EH (cell line): ENCODE measurements at regions not wholly inside any gene's neighbourhood (a gene's known extent, or its start where the extent isn't known, plus 50 kb on each side); places are given as distances from the start of the nearest gene placed in this dataset.
"Not testable (repeated sequence)": the region's sequence is repeated elsewhere in the genome, so short reads cannot be mapped to it uniquely, and the experiment has no call there.

Source experiments
- DNase-seq: peaks from one replicate; pipeline ENCODE4 v3.0.0-alpha.2; 2015; ENCODE audit warnings: low read depth

- no peak for DNase-seq
Measured at GRCh38 chr7:148514236-148514635, 76.3 kb upstream of the C7orf33 start.

GRCh38 chr7:148515237-148515636 is 75.3 kb upstream of the C7orf33 start:
- DNase-seq: no peak

GRCh38 chr7:148515728-148516695 is 74.6 kb upstream of the C7orf33 start:
- DNase-seq: no peak

- not testable (repeated sequence) for DNase-seq
Measured at GRCh38 chr7:148519386-148519785, 71.2 kb upstream of the C7orf33 start.

- DNase-seq: no peak
Measured at GRCh38 chr7:148521271-148521670, 69.3 kb upstream of the C7orf33 start.

GRCh38 chr7:148523550-148523949 is 67.0 kb upstream of the C7orf33 start:
- no peak for DNase-seq

GRCh38 chr7:148524479-148525224 is 65.9 kb upstream of the C7orf33 start:
- no peak for DNase-seq

GRCh38 chr7:148527717-148528168 is 62.8 kb upstream of the C7orf33 start:
- DNase-seq: peak; percentile 76

- no peak for DNase-seq
Measured at GRCh38 chr7:148535217-148535616, 55.3 kb upstream of the C7orf33 start.

GRCh38 chr7:148537435-148537834 is 53.1 kb upstream of the C7orf33 start:
- DNase-seq: no peak

GRCh38 chr7:148540041-148540738 is 50.4 kb upstream of the C7orf33 start:
- DNase-seq: peak; percentile 62
